Stimulated activated CD8-positive, alpha-beta memory T cell treated with anti-CD3 and anti-CD28 coated beads, Interleukin-7, amount 100 ng/mL, for 4 hours (primary cell): ENCODE measurements at regions not wholly inside any gene's neighbourhood (a gene's known extent, or its start where the extent isn't known, plus 50 kb on each side); places are given as distances from the start of the nearest gene placed in this dataset.
"Not testable (repeated sequence)": the region's sequence is repeated elsewhere in the genome, so short reads cannot be mapped to it uniquely, and the experiment has no call there.

Experiments used
- DNase-seq, 2 donors: peaks; one replicate each; pipeline ENCODE4 v3.0.0-alpha.2; 2020; ENCODE audit warnings: low read depth in 2 of 2

- no peak for DNase-seq
These were observed 163.6 kb upstream of the RORB start for GRCh38 chr9:74333384-74334032.

GRCh38 chr9:74334271-74334670 is 162.9 kb upstream of the RORB start:
- DNase-seq = no peak

- DNase-seq = no peak
These were observed 161.0 kb upstream of the RORB start for GRCh38 chr9:74336161-74336560.

- no peak for DNase-seq
These were observed 148.4 kb upstream of the RORB start for GRCh38 chr9:74348777-74349176.

DNA sequence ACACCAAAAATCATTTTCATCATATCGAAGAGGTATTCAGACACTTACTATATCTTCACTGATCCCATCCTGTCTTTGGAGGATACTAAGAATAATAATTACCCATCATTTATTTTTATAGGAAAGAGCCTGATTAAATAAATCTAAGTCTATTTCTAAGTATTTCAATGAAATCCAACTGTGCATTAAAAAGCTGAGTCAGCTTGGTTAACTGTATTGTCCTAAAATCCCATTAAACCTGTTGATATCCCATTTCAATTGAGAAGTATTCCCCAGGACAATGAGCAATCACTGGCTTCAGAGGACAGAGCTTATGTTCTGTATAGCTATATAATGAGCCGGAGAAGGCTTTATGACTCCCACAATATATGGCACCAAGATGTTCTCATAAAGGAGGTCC is 142.0 kb upstream of the RORB start:
- DNase-seq = no peak

- no peak for DNase-seq
These were observed 139.6 kb upstream of the RORB start for GRCh38 chr9:74357577-74357976.

GRCh38 chr9:74358959-74359358 is 138.2 kb upstream of the RORB start:
- DNase-seq = no peak

GRCh38 chr9:74361508-74361907 is 135.6 kb upstream of the RORB start:
- DNase-seq = no peak

DNA sequence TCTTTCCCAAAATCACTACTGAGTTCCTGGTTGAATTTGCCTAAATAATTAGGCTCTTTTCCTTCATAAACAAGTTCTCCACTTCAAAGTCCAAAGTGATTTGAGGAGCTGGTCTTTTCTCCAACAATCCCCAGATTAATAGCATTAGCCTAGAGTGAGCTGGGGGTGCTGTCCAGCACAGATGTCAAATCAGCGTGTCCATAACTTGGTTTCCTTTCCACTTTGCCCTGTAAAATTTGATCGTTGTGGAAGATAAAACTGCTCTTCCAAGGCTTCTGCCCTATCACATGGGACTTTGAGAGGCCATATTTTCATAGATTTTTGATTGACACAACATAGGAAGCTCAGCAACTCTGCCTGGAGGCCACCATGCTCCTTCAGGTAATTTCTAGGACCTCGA is 134.7 kb upstream of the RORB start:
- no peak for DNase-seq

GRCh38 chr9:74366111-74366510 is 131.0 kb upstream of the RORB start:
- DNase-seq = no peak

DNA sequence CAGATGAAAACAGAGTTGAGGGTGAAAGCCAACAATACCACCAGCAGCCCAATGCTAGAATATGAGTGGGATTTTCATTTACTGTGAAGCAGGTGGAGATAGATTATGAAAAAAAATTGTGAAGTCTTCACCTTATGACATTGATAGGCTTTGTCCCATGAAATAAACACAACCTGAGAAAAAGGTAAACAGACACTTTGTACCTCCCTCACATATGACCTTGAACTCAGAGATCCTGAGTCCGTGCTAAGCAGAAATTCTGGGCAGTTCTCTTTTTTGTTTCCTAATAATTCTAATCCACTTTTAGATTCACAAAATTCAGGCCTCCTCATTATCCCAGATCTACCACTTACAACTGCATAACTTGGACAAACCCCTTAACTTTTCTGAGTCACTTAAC is 127.3 kb upstream of the RORB start:
- no peak for DNase-seq

GRCh38 chr9:74373348-74373747 is 123.8 kb upstream of the RORB start:
- no peak for DNase-seq

- DNase-seq = no peak
These were observed 117.4 kb upstream of the RORB start for GRCh38 chr9:74379718-74380117.

DNA sequence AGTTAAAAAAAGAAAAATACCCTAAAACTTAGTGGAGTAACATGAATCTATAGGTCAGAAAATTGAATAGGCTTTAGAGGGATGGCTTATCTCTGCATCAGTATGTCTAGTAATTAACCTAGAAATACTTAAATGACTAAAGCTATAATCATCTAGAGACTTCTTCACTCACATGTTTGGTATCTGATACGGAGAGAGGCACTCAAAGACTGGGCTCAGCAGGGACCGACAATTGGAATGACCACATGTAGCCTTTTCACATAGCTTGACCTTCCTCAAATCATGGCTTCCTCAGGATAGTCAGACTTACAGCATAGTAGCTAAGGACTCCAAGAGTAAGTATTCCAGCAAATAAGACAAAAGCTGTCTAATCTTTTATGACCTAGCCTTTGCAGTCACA is 105.3 kb upstream of the RORB start:
- DNase-seq = no peak

DNA sequence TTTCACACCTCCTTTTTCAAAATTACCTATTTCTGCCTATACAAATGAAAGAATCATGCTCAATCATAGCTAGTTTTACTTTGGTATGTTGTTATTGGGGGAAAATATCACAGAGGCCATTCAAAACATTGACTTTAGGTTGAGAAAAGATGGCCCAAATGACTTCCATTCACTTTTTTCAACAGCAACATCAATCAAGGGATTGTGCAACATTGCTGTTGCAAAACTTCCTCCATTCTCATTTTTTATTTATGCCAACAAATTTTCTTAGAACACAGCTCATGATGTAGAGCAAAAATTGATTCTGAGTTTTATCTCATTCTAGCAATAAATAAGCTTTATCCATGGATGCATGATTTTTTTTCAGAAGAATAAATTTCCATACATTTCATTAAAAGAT is 93.6 kb upstream of the RORB start:
- DNase-seq = no peak

GRCh38 chr9:74404620-74405019 is 92.5 kb upstream of the RORB start:
- no peak for DNase-seq

GRCh38 chr9:74407166-74407565 is 90.0 kb upstream of the RORB start:
- DNase-seq = no peak

DNA sequence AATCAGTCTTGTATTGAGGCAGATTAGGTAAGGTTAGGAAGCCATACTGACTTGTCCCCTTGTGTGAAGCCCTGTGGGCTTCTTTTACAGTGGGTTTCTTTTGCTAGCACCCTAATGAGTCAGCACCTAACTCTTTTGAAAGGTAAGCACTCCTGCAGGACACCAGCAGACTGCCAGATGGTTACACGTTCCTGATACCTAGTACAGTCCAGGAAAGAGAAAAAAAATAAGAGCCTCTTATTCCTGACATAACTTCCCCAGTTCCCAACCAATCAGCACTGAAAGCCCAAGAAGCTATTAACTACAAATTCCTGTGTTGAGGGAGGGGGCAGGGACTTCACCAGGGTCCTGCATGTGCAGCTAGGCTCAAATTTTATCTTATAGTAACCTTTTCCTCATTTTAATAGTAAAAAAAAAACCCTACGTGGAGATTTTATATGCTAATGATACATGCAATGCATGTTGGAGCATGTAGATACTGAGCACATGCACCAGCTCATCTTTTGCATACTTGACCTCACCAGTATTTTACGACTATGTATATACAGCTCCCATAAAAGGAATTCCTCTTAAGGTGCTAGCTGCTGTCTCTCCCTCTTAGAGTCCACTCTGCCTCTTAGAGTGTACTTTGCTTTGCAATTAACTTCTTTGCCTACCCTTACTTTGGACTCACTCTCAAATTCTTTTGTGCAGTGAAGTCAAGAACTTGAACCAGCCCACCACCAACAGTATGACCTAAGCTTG is 84.7 kb upstream of the RORB start:
- DNase-seq = no peak

GRCh38 chr9:74413876-74414275 is 83.3 kb upstream of the RORB start:
- DNase-seq = no peak

- no peak for DNase-seq
These were observed 82.8 kb upstream of the RORB start for GRCh38 chr9:74414325-74414724.

DNA sequence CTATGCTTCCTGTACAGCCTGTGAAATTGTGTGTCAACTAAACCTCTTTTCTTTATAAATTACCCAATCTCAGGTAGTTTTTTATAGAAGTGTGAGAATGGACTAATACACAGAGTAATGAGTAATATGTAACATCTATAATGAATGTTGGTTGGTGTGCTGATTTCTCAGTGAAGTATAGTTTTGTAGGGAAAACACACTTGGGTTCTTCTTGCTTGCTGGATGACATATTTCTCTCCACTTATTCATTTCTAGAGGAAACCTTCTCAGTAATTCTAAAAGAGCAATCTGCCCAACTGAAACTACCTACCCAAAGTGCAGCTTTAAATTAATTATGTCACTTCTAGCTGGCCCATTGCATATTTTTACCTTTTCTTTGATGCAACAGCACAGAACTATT is 81.1 kb upstream of the RORB start:
- DNase-seq = no peak

GRCh38 chr9:74424488-74424887 is 72.6 kb upstream of the RORB start:
- DNase-seq = not testable (repeated sequence)

DNA sequence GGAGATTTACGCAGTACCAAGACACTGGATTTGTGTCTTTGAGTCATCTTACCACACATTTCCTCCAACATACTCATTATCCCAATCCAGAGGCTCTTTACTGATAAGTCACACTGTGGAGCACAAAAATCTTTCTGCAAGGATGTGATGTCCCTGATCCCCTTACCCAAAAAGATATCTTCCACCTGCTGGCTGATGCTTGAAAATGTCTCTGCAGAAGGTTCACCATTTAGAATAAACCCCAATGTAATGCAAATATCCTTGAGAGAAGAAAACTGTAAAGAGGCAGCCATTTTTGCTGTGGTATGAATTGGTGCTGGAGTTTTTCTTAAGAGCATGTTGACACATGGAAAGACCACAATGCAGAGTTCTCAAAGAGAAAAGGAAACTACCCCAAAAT is 65.7 kb upstream of the RORB start:
- no peak for DNase-seq
